HCT116 (cell line): ENCODE measurements at regions not wholly inside any gene's neighbourhood (a gene's known extent, or its start where the extent isn't known, plus 50 kb on each side); places are given as distances from the start of the nearest gene placed in this dataset.
"Not testable (repeated sequence)": the region's sequence is repeated elsewhere in the genome, so short reads cannot be mapped to it uniquely, and the experiment has no call there.

Experiments
- ATAC-seq: fragments of 200-7000 bp; cut with Tn5 transposase; 2 replicates; pipeline ENCODE4 v1.9.1; 2020; ENCODE audit warnings: mild to moderate bottlenecking, moderate library complexity
- BruUV-seq: library from RNA; stranded (reverse); fragments of 400-500 nt; replicated peaks from 2 replicates; lab custom pipeline; 2021; lab: Mats Ljungman, UMichigan
- CTCF ChIA-PET: fragments of 300-600 bp; sonication (Branson Sonifier 250); formaldehyde crosslinking; loops from one replicate; lab custom pipeline; 2021; ENCODE audit warnings: antibody characterized with exemption; lab: Charles Lee
- POLR2A ChIA-PET: fragments of 300-600, 350-600 bp; sonication (Branson Sonifier 250); formaldehyde crosslinking; loops from one replicate; lab custom pipeline; 2021; ENCODE audit warnings: antibody characterized with exemption; lab: Charles Lee
- RAD21 ChIA-PET, 2 experiments: fragments of 300-600 bp; sonication (Branson Sonifier 250); formaldehyde crosslinking; loops; one replicate each; lab custom pipeline; 2023; ENCODE audit warnings: low total read pairs in 2 of 2; ENCODE audit not compliant: uncharacterized antibody in 2 of 2, unreplicated experiment in 2 of 2, low non-redundant PET in 1 of 2; lab: Charles Lee
- DNase-seq: peaks from one replicate; pipeline ENCODE4 v3.0.0-alpha.2; 2010; ENCODE audit warnings: low read depth, low spot score
- H2AFZ ChIP-seq: fragments of 200-600 bp; shearing (Covaris generic), sonication (generic); 2 replicates; pipeline ENCODE4 v1.6.1; 2017; ENCODE audit warnings: low read depth, mixed run types, mixed read lengths, antibody characterized with exemption, low read length; ENCODE audit not compliant: poor library complexity, severe bottlenecking
- H3K27ac ChIP-seq: 2 replicates; pipeline ENCODE4 v1.5.1; 2012; ENCODE audit warnings: low read depth, low read length
- H3K27me3 ChIP-seq: fragments of 200-600 bp; sonication (generic); 2 replicates; pipeline ENCODE4 v1.6.1; 2016; ENCODE audit warnings: mixed run types, low read length, mixed read lengths; ENCODE audit not compliant: insufficient read depth
- H3K36me3 ChIP-seq, 2 experiments: fragments of 200-500 bp in 1 of 2; fragments of 200-600 bp in 1 of 2; sonication (Bioruptor generic) in 1 of 2; sonication (generic) in 1 of 2; 2 replicates each; pipeline versions ENCODE4 v1.5.1 to v1.6.1; 2014 to 2016; ENCODE audit warnings: low read length in 2 of 2, inconsistent platforms in 1 of 2, mixed read lengths in 1 of 2, mixed run types in 1 of 2; ENCODE audit not compliant: insufficient read depth in 2 of 2, control insufficient read depth in 1 of 2
- H3K4me1 ChIP-seq, 2 experiments: fragments of 200-600 bp in 1 of 2; sonication (generic) in 1 of 2; 2 replicates each; pipeline versions ENCODE4 v1.5.1 to v1.6.1; 2012 to 2017; ENCODE audit warnings: low read length in 2 of 2, inconsistent platforms in 1 of 2, mild to moderate bottlenecking in 1 of 2, mixed read lengths in 1 of 2, mixed run types in 1 of 2, moderate library complexity in 1 of 2; ENCODE audit not compliant: insufficient read depth in 2 of 2, control insufficient read depth in 1 of 2
- H3K4me2 ChIP-seq: fragments of 200-600 bp; sonication (generic); 2 replicates; pipeline ENCODE4 v1.6.1; 2017; ENCODE audit warnings: mixed run types, low read length, mixed read lengths
- H3K4me3 ChIP-seq, 2 experiments: fragments of 200-600 bp in 1 of 2; sonication (generic) in 1 of 2; replicated peaks in 1 of 2; 2 replicates each; pipeline ENCODE4 v1.5.1; 2011 to 2016; ENCODE audit warnings: low read length in 2 of 2, control low read depth in 1 of 2, low read depth in 1 of 2, mild to moderate bottlenecking in 1 of 2, mixed read lengths in 1 of 2, mixed run types in 1 of 2
- H3K79me2 ChIP-seq: fragments of 200-600 bp; sonication (generic); 2 replicates; pipeline ENCODE4 v1.6.1; 2017; ENCODE audit warnings: mild to moderate bottlenecking, mixed run types, low read length, moderate library complexity, mixed read lengths; ENCODE audit not compliant: insufficient read depth
- H3K9ac ChIP-seq: fragments of 200-600 bp; sonication (generic); 2 replicates; pipeline ENCODE4 v1.6.1; 2016; ENCODE audit warnings: low read length, mixed read lengths
- H3K9me2 ChIP-seq: fragments of 200-600 bp; sonication (generic), shearing (Covaris generic); 2 replicates; pipeline ENCODE4 v1.6.1; 2017; ENCODE audit warnings: mixed run types, mild to moderate bottlenecking, moderate library complexity; ENCODE audit not compliant: insufficient read depth
- H3K9me3 ChIP-seq, 2 experiments: fragments of 200-500 bp in 1 of 2; fragments of 200-600 bp in 1 of 2; sonication (Bioruptor generic) in 1 of 2; sonication (generic) in 1 of 2; 2 replicates each; pipeline ENCODE4 v1.6.1; 2014 to 2017; ENCODE audit warnings: low read length in 2 of 2, mixed read lengths in 2 of 2, inconsistent platforms in 1 of 2, low read depth in 1 of 2, mild to moderate bottlenecking in 1 of 2, mixed run types in 1 of 2, moderate library complexity in 1 of 2; ENCODE audit not compliant: control insufficient read depth in 1 of 2, insufficient read depth in 1 of 2
- H4K20me1 ChIP-seq: fragments of 200-600 bp; sonication (generic), shearing (Covaris generic); 2 replicates; pipeline ENCODE4 v1.6.1; 2017; ENCODE audit warnings: mixed run types, mild to moderate bottlenecking, moderate library complexity; ENCODE audit not compliant: insufficient read depth
- CEBPB ChIP-seq: IDR thresholded peaks from 2 replicates; pipeline ENCODE4 v1.6.1; 2012; ENCODE audit warnings: low read depth
- JUND ChIP-seq: IDR thresholded peaks from 2 replicates; pipeline ENCODE4 v1.6.1; 2012
- RAD21 ChIP-seq: IDR thresholded peaks from 2 replicates; pipeline ENCODE4 v1.6.1; 2012; ENCODE audit warnings: low read depth, mild to moderate bottlenecking
- SIN3A ChIP-seq: IDR thresholded peaks from 2 replicates; pipeline ENCODE4 v1.6.1; 2012; ENCODE audit warnings: low read depth
- SRF ChIP-seq: IDR thresholded peaks from 2 replicates; pipeline ENCODE4 v1.6.1; 2012; ENCODE audit warnings: low read depth
- YY1 ChIP-seq: IDR thresholded peaks from 2 replicates; pipeline ENCODE4 v1.6.1; 2011; ENCODE audit warnings: low read length, low read depth, moderate library complexity, mild to moderate bottlenecking; ENCODE audit not compliant: insufficient replicate concordance; ENCODE audit errors: extremely low read depth
- intact Hi-C: fragments of 100-400 bp; cut with micrococcal nuclease; formaldehyde crosslinking; loops from 2 replicates; pipeline ENCODE4 v1.10.0; 2022

GRCh38 chr1:105088166-105088565, 1338.5 kb downstream of the AMY1C start:
- H3K27me3 ChIP-seq = no peaks in the 10 kb centered on the region
- H3K36me3 ChIP-seq = no peaks in the 10 kb centered on the region
- no peaks in the 10 kb centered on the region for H3K79me2 ChIP-seq
- no peak overlapping the region for H3K4me2 ChIP-seq
- ChIA-PET RAD21 (no interaction called here), CTCF (no interaction called here), POLR2A (no interaction called here)
- TF ChIP-seq YY1 = no peak
- no peak for TF ChIP-seq CEBPB
- no peaks in the 10 kb centered on the region for H4K20me1 ChIP-seq
- no peak overlapping the region for H3K9ac ChIP-seq
- no peaks in the 10 kb centered on the region for H3K9me2 ChIP-seq
- intact Hi-C loops = no loop called here
- H3K4me1 ChIP-seq = no peaks in the 10 kb centered on the region
- H3K27ac ChIP-seq = no peak overlapping the region
- ATAC-seq (no peak), DNase-seq (no peak)
- BruUV-seq = no TSS peak
- no peak overlapping the region for H3K4me3 ChIP-seq
- H3K9me3 ChIP-seq = peaks cover 0 to 3% of the 10 kb centered on the region in 2 experiments; a peak in 1 of 4 replicates
- no peak overlapping the region for H2AFZ ChIP-seq

GRCh38 chr1:105093893-105094292, 1344.2 kb downstream of the AMY1C start:
- H3K27ac ChIP-seq, RAD21 ChIA-PET, H2AFZ ChIP-seq, BruUV-seq, H3K9ac ChIP-seq, DNase-seq, ATAC-seq, H4K20me1 ChIP-seq, CTCF ChIA-PET, H3K27me3 ChIP-seq, H3K36me3 ChIP-seq, POLR2A ChIA-PET, H3K79me2 ChIP-seq, H3K4me1 ChIP-seq, H3K4me3 ChIP-seq, H3K9me3 ChIP-seq, H3K4me2 ChIP-seq, H3K9me2 ChIP-seq: not testable (repeated sequence)
- intact Hi-C loops = loop anchor here (10.0 kb wide), 1 partner anchor 59 kb away; no protein-coding TSS in a partner anchor

DNA sequence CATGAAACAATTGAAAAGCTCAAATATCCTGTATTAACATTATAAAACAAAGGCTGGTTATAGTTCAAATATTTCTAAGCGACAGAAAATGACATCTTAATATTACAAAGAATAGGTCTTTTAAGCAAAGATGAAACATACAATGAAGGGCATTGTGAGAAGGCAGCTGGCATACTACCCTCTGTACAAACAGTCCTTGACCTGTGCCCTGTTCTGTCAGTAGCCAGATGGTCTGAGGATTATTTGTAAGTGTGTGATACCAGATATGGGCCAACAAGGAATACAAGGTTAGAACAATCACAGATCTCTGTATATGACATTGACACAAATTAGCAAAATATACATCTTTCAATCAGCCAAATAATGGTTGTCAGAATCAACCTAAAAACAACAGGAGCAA, 1350.4 kb downstream of the AMY1C start:
- ATAC-seq = no peak
- TF ChIP-seq RAD21 (no peak), SRF (no peak), SIN3A (no peak), JUND (no peak)
- TF ChIP-seq, all 23 proteins: peak for 0
- Histone ChIP-seq H3K27me3 (no peaks in the 10 kb centered on the region), H3K4me2 (no peak overlapping the region), H3K27ac (no peak overlapping the region), H3K4me1 (no peaks in the 10 kb centered on the region), H3K79me2 (no peaks in the 10 kb centered on the region), H4K20me1 (no peaks in the 10 kb centered on the region), H3K9me2 (no peaks in the 10 kb centered on the region), H2AFZ (no peak overlapping the region), H3K36me3 (no peaks in the 10 kb centered on the region), H3K4me3 (no peak overlapping the region), H3K9ac (no peak overlapping the region), H3K9me3 (peaks cover 0 to 4% of the 10 kb centered on the region in 2 experiments; a peak in 3 of 4 replicates)
- intact Hi-C loops = no loop called here
- DNase-seq = no peak
- no TSS peak for BruUV-seq
- POLR2A ChIA-PET = no interaction called here
- CTCF ChIA-PET = no interaction called here
- RAD21 ChIA-PET = no interaction called here
